AG04450 (cell line): ENCODE measurements at regions not wholly inside any gene's neighbourhood (a gene's known extent, or its start where the extent isn't known, plus 50 kb on each side); places are given as distances from the start of the nearest gene placed in this dataset.

Experiments
- CTCF ChIA-PET: fragments of 300-600, 350-600 bp; formaldehyde crosslinking; extraction: SDS; loops from one replicate; lab custom pipeline; 2022; ENCODE audit warnings: antibody characterized with exemption, inconsistent platforms; lab: Charles Lee
- POLR2A ChIA-PET: fragments of 350-600 bp; formaldehyde crosslinking; extraction: SDS; loops from one replicate; lab custom pipeline; 2021; ENCODE audit warnings: antibody characterized with exemption, inconsistent platforms; lab: Yijun Ruan, JAX
- DNase-seq: peaks from one replicate; pipeline ENCODE4 v3.0.0-alpha.2; 2011; ENCODE audit warnings: low read depth, low spot score
- H3K27ac ChIP-seq: one replicate; pipeline ENCODE4 v1.5.1; 2012; ENCODE audit warnings: low read depth, low read length, control low read depth
- H3K27me3 ChIP-seq: one replicate; pipeline ENCODE4 v1.6.0; 2012; ENCODE audit warnings: low read length; ENCODE audit not compliant: control insufficient read depth, insufficient read depth
- H3K4me3 ChIP-seq: 2 replicates; pipeline ENCODE4 v1.5.1; 2011; ENCODE audit warnings: mild to moderate bottlenecking, low read depth, low read length, control low read depth
- H3K9me3 ChIP-seq: 2 replicates; pipeline ENCODE4 v1.5.1; 2012; ENCODE audit warnings: low read length; ENCODE audit not compliant: control insufficient read depth, insufficient read depth
- TF ChIP-seq, protein P1 (sequence below): IDR thresholded peaks from 2 replicates; pipeline ENCODE4 v1.5.1; 2011; ENCODE audit warnings: low read depth, low read length, control low read depth, inconsistent platforms

DNA sequence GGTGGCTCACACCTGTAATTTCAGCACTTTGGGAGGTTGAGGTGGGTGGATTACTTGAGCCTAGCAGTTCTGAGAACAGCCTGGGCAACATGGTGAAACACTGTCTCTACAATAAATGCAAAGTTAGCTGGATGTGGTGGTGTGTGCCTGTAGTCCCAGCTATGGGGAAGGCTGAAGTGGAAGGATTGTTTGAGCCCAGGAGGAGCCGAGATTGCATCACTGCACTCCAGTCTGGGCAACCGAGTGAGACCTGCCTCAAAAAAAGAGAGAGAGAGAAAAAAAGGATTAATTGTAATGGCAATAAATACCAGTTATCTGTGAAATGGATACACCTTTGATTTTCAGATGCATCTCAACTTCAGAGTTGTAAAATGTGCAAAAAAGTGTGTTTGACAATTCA lies 58.8 kb downstream of the SPRY1 start:
- Histone ChIP-seq H3K27me3 (no peaks in the 10 kb centered on the region), H3K27ac (no peak overlapping the region), H3K9me3 (no peaks in the 10 kb centered on the region; the same call in 1 of the 2 replicates), H3K4me3 (no peak overlapping the region)
- ChIA-PET POLR2A (no interaction called here), CTCF (no interaction called here)
- no peak for DNase-seq
- TF ChIP-seq, protein P1, sequence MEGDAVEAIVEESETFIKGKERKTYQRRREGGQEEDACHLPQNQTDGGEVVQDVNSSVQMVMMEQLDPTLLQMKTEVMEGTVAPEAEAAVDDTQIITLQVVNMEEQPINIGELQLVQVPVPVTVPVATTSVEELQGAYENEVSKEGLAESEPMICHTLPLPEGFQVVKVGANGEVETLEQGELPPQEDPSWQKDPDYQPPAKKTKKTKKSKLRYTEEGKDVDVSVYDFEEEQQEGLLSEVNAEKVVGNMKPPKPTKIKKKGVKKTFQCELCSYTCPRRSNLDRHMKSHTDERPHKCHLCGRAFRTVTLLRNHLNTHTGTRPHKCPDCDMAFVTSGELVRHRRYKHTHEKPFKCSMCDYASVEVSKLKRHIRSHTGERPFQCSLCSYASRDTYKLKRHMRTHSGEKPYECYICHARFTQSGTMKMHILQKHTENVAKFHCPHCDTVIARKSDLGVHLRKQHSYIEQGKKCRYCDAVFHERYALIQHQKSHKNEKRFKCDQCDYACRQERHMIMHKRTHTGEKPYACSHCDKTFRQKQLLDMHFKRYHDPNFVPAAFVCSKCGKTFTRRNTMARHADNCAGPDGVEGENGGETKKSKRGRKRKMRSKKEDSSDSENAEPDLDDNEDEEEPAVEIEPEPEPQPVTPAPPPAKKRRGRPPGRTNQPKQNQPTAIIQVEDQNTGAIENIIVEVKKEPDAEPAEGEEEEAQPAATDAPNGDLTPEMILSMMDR, result no peak

DNA sequence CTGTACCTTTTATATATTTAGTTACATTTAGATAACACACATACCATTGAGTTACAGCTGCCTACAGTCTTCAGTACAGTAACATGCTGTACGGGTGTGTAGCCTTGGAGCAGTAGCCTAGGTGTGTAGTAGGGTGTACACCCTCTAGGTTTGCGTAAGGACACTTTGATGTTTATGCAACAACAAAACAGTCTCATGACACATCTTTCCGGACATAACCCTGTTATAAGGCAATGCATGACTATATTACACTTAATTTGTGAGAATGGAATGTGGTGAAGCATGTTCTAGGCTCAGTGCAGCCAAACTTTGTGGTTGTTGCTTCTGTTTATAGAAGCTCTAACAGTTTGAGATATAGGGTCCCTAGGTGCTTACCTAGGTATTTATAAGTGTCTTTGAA lies 65.4 kb downstream of the SPRY1 start:
- ChIA-PET POLR2A (no interaction called here), CTCF (interaction anchor here (0.7 kb wide), 1 partner anchor 13 kb away, joined by 3 read pairs; no protein-coding TSS in a partner anchor)
- no peaks in the 10 kb centered on the region for H3K27me3 ChIP-seq
- DNase-seq, result no peak
- no peak overlapping the region for H3K27ac ChIP-seq
- TF ChIP-seq, protein P1, result no peak
- H3K9me3 ChIP-seq, result no peaks in the 10 kb centered on the region
- H3K4me3 ChIP-seq, result no peak overlapping the region

DNA sequence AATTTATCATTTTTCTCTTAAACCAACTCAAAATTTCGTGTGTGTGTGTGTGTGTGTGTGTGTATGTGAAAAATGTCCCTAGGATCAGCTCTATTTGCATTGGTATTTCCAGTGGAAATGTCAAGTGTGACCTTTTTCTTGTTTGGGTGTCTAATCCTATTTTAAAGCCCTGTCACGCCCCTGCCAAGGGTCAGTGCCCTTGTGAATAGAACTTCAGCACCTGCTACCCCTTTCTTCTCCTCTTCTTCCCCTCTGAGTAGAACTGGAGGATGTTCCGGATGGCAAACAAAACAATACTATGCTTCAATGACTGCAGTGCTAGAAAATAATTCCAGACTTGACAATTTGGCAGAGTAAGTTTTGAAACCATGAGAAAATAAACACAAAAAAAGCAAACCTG lies 67.3 kb downstream of the SPRY1 start:
- H3K27me3 ChIP-seq, result no peaks in the 10 kb centered on the region
- no peaks in the 10 kb centered on the region for H3K9me3 ChIP-seq
- CTCF ChIA-PET, result no interaction called here
- TF ChIP-seq, protein P1, result no peak
- POLR2A ChIA-PET, result no interaction called here
- DNase-seq, result no peak
- H3K4me3 ChIP-seq, result no peak overlapping the region
- no peak overlapping the region for H3K27ac ChIP-seq

DNA sequence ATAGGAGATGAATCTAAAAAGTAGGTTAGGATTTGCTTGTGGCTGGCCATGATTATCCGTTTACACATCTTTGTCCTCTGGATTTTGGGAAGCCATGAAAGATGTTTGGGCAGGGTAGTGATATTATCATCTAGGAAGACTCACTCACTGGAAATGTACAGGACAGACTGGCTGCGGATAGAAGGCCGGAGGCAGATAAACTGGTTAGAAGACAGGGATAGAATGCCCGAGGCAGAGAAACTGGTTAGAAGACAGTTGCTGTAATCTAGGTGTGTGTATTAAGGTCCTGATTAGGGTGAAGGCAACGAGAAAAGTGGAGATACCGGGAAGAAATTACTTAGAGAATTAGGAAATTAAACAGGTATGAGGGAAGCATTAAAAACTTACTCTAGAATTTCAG lies 68.8 kb downstream of the SPRY1 start:
- TF ChIP-seq, protein P1, result no peak
- POLR2A ChIA-PET, result no interaction called here
- Histone ChIP-seq H3K9me3 (no peaks in the 10 kb centered on the region), H3K4me3 (no peak overlapping the region), H3K27me3 (no peaks in the 10 kb centered on the region), H3K27ac (no peak overlapping the region)
- no peak for DNase-seq
- CTCF ChIA-PET, result no interaction called here

DNA sequence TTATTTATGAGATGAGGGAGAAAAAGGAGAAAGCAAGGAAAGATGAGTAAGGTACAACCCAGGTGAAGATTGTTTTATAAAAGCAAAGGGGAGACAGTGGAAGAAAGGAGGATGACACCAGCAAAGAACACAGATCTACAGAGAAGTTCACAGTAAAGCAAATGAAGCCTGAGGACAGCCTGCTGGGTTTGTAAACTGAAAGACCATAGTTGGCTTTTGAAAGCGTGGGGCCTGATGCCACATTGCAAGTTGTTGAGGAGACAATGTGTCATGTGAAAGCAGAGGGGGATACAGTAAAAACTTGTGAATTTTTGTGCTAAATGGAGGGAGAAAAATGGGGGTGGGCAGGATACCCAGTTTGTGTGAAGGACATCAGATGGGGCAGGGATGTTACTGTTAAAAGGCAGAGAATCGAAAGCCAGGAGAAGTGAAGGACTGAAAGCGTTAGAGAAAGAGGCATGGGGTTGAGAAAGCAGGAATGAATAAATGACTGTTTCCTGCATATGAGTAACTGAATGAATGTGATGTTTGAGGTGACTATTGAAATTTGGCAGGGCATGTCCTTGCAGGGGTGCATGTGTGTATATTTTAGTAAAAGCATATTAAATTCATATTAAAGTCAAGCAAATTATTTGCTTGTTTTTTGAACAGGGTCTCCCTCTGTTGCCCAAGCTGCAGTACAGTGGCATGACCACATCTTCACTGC lies 69.6 kb downstream of the SPRY1 start:
- no peak overlapping the region for H3K4me3 ChIP-seq
- ChIA-PET CTCF (no interaction called here), POLR2A (no interaction called here)
- TF ChIP-seq, protein P1, result no peak
- no peaks in the 10 kb centered on the region for H3K27me3 ChIP-seq
- H3K9me3 ChIP-seq, result no peaks in the 10 kb centered on the region
- no peak for DNase-seq
- H3K27ac ChIP-seq, result no peak overlapping the region
